Osteoblast (primary cell): ENCODE measurements at regions not wholly inside any gene's neighbourhood (a gene's known extent, or its start where the extent isn't known, plus 50 kb on each side); places are given as distances from the start of the nearest gene placed in this dataset.
A peak's percentile ranks its signal among the peaks of the same experiment; 100 is the strongest.

Experiments
- DNase-seq: peaks from one replicate; pipeline ENCODE4 v3.0.0; 2011; ENCODE audit warnings: low spot score, mixed read lengths; ENCODE audit not compliant: insufficient read length; ENCODE audit errors: missing footprints
- H2AFZ ChIP-seq: 2 replicates; pipeline ENCODE4 v1.6.0; 2011; ENCODE audit warnings: mild to moderate bottlenecking, low read length
- H3K27ac ChIP-seq: 2 replicates; pipeline ENCODE4 v1.5.1; 2011; ENCODE audit warnings: mild to moderate bottlenecking, low read depth, low read length, moderate library complexity
- H3K27me3 ChIP-seq: 2 replicates; pipeline ENCODE4 v1.6.0; 2012; ENCODE audit warnings: mild to moderate bottlenecking, control low read depth, inconsistent platforms, low read length, moderate library complexity; ENCODE audit not compliant: insufficient read depth
- H3K36me3 ChIP-seq: 2 replicates; pipeline ENCODE4 v1.5.1; 2011; ENCODE audit warnings: mild to moderate bottlenecking, low read length, control low read depth, moderate library complexity; ENCODE audit not compliant: insufficient read depth
- H3K4me1 ChIP-seq: 2 replicates; pipeline ENCODE4 v1.5.1; 2011; ENCODE audit warnings: mild to moderate bottlenecking, low read length, control low read depth, moderate library complexity; ENCODE audit not compliant: insufficient read depth
- H3K4me2 ChIP-seq: 2 replicates; pipeline ENCODE4 v1.6.0; 2011; ENCODE audit warnings: mild to moderate bottlenecking, low read length; ENCODE audit not compliant: insufficient read depth
- H3K4me3 ChIP-seq: fragments of 200-600 bp; sonication (generic); 3 replicates; pipeline ENCODE4 v1.5.1; 2012; ENCODE audit warnings: mild to moderate bottlenecking, low read length, inconsistent platforms; ENCODE audit not compliant: insufficient read depth
- H3K79me2 ChIP-seq: 2 replicates; pipeline ENCODE4 v1.6.0; 2012; ENCODE audit warnings: mild to moderate bottlenecking, low read length, control low read depth, inconsistent platforms; ENCODE audit not compliant: insufficient read depth
- H3K9me3 ChIP-seq: 2 replicates; pipeline ENCODE4 v1.5.1; 2011; ENCODE audit warnings: low read depth, low read length, control low read depth
- H4K20me1 ChIP-seq: 2 replicates; pipeline ENCODE4 v1.6.0; 2012; ENCODE audit warnings: mild to moderate bottlenecking, low read length, control low read depth; ENCODE audit not compliant: insufficient read depth
- CTCF ChIP-seq: IDR thresholded peaks from 2 replicates; pipeline ENCODE4 v1.5.1; 2011; ENCODE audit warnings: mild to moderate bottlenecking, low read depth, low read length, moderate library complexity; ENCODE audit errors: extremely low read depth

- H3K27ac ChIP-seq: no peak overlapping the region
- no peaks in the 10 kb centered on the region for H3K27me3 ChIP-seq
- H3K9me3 ChIP-seq: no peaks in the 10 kb centered on the region
- no peak for DNase-seq
- TF ChIP-seq CTCF: no peak
- no peaks in the 10 kb centered on the region for H3K36me3 ChIP-seq
- H2AFZ ChIP-seq: peak overlapping the region; percentile 27
- H3K4me3 ChIP-seq: no peak overlapping the region
- H3K4me2 ChIP-seq: no peak overlapping the region
- H3K79me2 ChIP-seq: no peaks in the 10 kb centered on the region
- H4K20me1 ChIP-seq: no peaks in the 10 kb centered on the region
- H3K4me1 ChIP-seq: no peaks in the 10 kb centered on the region
These were observed 327.2 kb upstream of the CDIN1 start for GRCh38 chr15:36252146-36252711.

- no peaks in the 10 kb centered on the region for H3K4me1 ChIP-seq
- no peaks in the 10 kb centered on the region for H3K79me2 ChIP-seq
- peak overlapping the region; percentile 41 for H2AFZ ChIP-seq
These were observed 325.0 kb upstream of the CDIN1 start for GRCh38 chr15:36254426-36254825.

GRCh38 chr15:36256404-36256807, 323.0 kb upstream of the CDIN1 start:
- no peak for DNase-seq
- H3K36me3 ChIP-seq: no peaks in the 10 kb centered on the region
- H3K9me3 ChIP-seq: no peaks in the 10 kb centered on the region
- H3K27me3 ChIP-seq: no peaks in the 10 kb centered on the region
- no peaks in the 10 kb centered on the region for H3K79me2 ChIP-seq
- no peak overlapping the region for H2AFZ ChIP-seq
- TF ChIP-seq CTCF: no peak
- no peak overlapping the region for H3K4me3 ChIP-seq
- H4K20me1 ChIP-seq: no peaks in the 10 kb centered on the region
- H3K4me1 ChIP-seq: no peaks in the 10 kb centered on the region
- H3K4me2 ChIP-seq: no peak overlapping the region
- H3K27ac ChIP-seq: no peak overlapping the region

More at GRCh38 chr15:36254426-36254825, 325.0 kb upstream of the CDIN1 start:
- no peak for DNase-seq
- H3K4me2 ChIP-seq: no peak overlapping the region
- H3K9me3 ChIP-seq: no peaks in the 10 kb centered on the region
- H3K27me3 ChIP-seq: no peaks in the 10 kb centered on the region
- no peak overlapping the region for H3K27ac ChIP-seq
- no peak overlapping the region for H3K4me3 ChIP-seq
- no peaks in the 10 kb centered on the region for H4K20me1 ChIP-seq
- no peaks in the 10 kb centered on the region for H3K36me3 ChIP-seq
- TF ChIP-seq CTCF: no peak

GRCh38 chr15:36263666-36264065, 315.8 kb upstream of the CDIN1 start:
- H2AFZ ChIP-seq: peak overlapping the region; percentile 31
- no peak overlapping the region for H3K4me2 ChIP-seq
- no peaks in the 10 kb centered on the region for H3K4me1 ChIP-seq
- no peaks in the 10 kb centered on the region for H3K9me3 ChIP-seq
- TF ChIP-seq CTCF: no peak
- no peaks in the 10 kb centered on the region for H3K79me2 ChIP-seq
- H3K27me3 ChIP-seq: no peaks in the 10 kb centered on the region
- DNase-seq: no peak
- no peak overlapping the region for H3K27ac ChIP-seq
- H3K36me3 ChIP-seq: no peaks in the 10 kb centered on the region
- no peaks in the 10 kb centered on the region for H4K20me1 ChIP-seq
- no peak overlapping the region for H3K4me3 ChIP-seq
